ENCODE measurements at regions not wholly inside any gene's neighbourhood (a gene's known extent, or its start where the extent isn't known, plus 50 kb on each side); places are given as distances from the start of the nearest gene placed in this dataset.

DNA sequence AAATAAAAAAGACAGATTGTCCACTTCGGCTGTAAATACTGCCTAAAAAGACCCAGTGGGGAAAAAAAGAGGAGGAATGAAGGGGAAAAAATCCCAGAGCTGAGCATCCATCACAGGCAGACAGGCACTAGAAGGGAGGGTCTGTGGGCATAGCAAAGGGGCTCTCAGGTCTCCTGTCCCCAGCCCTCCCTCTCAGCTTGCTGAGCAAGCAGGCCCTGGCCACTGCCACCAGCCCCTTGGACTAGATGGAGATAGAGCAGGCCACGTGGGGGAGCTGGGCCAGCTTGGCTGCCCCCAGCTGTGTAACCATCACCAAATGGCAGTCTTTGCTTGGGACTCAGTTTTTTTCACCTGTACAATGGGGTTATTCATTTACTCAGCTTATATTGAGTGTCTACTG lies 141.6 kb upstream of the UNC5B start:
- no peak for DNase-seq

DNA sequence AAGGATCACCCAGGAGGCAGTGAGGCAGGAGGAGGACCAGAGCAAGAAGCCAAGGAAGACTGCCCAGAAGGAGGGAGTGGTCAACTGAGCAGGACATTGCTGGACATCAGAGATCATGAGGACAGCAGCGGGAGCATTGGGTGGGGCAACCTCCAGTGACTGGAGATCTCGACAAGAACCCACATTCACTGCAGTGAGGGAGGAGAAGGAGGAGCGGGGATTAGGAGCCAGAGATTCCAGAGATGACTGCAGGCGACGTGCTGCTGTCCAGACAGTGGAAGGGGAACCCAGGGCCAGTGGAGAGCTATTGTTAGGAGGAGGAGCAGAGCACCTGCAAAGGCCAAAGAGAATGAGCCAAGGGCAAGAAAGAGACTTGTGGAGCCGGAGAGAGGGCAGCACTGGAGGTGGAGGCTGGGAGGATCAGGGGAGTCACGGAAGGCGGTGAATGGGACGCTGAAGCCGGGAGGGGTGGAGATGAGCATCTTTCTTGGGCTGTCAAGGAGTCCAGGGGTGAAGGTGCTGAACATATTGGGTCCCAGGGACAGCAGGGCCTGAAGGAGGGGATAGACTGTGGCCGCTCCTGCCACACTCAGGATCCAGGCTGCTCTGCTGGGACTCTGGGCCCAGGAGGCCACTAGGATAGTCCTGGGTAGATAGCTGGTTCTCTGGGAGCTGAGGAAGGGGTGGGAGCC lies 140.1 kb upstream of the UNC5B start:
- DNase-seq = no peak

DNA sequence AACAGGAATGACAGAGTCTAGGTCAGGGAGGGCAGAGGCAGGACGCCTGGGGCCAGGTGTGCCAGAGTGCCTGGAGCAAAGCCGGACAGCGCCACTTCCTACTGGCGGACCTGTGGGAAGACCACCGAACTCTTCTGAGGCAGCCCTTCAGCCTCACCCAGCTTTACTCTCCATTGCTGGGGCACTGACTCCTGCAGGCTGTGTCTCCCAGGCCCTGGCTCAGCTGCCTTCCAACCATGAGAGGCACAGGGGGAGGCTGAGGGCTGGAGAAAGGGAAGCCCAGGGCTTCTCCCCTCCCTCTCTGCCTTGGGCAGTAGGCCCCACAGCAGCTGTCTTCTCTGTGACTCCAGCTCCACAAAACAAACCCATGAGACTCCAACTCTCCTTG lies 139.6 kb upstream of the UNC5B start:
- DNase-seq = peak; percentile 61

DNA sequence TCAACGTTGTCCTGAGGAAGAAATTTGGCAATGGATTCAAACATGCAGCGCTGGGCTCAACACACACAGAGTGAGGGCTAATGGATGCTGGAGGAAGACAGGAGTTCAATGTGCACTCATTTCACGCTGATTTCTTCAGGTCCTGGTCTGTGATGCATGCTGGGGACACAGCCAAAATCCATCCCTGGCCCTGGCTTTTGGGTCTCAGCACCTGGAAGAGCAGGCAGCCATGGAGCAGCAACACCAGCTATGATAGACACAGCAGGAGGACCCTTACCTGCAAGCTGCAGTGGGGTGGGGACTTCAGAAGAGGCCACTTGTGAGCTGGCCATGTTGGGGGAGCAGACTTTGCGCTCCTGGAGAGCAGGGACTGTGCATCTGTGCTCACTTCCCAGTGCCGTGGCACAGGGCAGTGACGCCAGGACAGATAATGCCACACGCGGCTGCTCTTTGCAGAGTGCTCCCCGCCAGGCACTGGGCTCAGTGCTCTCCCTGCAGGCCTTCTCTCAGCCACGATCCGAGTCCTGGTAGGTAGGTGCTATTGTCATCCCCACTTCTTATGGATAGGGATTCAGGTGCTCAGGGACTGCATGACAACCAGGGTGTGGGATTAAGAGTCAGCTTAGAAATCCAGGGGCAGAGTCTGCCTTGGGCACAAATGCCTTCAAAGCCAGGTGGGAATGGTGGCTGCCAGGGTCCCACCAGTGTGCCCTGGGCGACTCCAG lies 138.8 kb upstream of the UNC5B start:
- no peak for DNase-seq

DNA sequence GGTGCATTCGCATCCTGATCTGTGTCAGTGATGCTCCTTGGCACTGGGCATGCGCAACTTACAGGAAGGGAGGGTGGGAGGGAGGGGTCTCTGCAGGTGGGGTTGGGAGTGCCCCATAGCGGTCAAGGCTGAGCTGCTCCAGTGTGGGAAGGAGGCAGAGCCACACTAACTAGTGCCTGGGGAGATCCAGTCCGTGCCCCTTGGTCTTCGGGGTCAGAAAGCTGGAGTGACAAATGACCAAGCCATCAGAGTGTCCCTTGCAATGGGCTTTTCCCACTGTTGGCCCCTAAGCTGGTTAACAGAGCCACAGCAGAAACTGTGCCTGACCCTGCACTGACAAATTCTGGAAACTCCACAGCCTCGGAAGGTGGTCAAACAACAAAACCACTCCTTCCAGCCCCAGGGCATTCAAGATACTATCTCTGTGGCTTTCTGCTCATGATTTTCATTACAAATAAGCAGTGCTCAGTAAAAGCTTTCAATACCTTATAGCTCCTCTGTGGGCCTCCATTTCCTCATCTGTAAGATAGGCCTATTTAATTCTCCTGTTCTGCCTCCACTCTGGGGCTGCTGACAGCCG lies 138.1 kb upstream of the UNC5B start:
- DNase-seq = no peak

DNA sequence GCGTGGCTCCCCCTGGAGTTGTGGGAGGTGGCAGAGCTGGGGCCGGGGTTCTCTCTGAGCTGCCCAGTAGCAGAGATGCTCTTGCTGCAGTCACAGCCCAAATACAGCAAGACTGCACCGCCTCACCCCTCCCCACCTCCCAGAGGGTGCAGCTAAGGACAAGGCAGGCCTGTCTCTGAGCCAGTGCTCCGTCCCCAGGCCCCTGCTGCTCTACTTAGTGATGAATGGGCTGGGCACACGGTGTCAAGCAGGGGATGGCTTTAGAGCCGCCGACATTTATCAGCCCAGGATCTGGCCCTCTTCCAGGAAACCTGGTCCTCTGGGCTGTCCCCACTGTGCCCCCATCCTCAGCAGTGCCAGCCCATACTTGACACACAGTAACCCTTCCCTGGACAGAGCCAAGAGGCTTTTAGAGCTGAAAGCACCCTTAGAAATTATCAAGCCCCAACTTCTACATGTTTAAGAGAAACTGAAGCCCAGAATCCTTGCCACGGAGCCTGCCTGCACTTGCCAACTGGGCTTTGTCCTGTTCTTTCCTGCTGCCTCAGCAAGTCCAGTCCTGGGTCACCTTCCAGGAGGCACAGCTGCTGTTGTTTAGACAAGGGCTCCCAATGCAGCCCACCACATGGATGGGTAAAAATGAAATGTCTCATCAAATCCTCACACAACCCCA lies 137.1 kb upstream of the UNC5B start:
- DNase-seq = no peak

DNA sequence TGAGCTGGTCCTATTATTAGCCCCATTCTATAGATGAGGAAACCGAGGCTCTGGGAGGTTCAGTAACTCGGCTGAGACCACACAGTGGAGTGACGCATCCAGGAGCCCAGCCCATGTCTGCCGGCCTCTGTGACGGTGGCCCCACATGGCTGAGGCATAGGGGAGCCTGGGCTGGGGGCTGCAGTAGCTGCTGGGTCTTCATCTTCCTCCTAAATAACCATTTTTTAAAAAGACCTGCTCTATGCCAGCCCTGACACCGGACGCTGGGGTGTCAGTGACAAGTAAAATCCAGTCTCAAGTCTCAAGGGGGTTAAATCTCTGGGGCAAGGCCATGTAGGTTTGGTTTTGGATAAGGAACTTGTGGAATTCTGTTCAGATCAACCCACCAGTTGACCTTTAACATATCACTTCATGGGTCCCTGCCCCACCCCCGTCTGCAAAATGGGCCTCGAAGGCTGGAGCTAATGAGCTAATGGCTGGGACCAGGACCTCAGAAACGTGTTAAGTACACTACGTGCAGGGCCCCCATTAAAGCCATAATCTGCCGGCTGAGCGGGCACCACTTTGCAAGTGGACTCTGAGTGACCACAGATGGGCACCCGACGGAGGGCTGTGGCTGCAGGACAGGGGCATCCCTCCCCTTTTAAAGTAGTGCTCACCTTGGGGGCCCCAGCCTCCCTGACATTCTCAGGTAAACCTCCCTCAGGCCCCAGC lies 136.5 kb upstream of the UNC5B start:
- DNase-seq = no peak

DNA sequence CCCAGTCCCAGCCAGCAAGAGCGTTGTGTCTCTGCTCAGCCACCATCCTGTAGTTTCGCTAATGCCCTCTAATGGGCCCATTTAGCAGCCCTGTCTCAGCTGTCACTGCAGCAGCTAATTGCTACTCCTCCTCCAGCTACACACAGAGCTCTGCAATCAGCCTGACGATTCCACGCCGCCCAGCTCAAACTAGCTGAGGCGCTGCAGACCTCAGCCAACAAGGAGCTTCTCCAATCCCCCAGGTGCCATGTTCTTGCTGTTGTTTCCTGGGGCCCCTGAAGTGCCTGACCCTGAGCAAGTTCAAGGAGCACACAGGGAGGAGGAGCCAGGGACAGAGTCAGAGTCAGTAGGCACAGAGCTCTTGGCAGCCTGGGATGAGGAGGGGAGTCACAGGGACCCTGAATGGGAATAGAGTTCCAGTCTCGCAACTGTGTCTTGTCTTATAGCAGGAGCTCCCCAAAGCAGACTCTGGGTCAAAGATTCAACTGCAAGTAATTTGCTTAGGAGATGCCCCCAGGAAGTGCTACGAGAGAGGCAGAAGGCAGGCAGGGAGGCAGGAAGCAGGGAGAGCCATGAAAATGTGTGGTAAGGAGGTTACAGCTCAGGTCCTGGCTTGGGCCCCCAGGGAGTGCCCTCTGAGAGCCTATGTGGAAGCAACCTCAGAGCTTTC lies 135.8 kb upstream of the UNC5B start:
- DNase-seq = no peak

DNA sequence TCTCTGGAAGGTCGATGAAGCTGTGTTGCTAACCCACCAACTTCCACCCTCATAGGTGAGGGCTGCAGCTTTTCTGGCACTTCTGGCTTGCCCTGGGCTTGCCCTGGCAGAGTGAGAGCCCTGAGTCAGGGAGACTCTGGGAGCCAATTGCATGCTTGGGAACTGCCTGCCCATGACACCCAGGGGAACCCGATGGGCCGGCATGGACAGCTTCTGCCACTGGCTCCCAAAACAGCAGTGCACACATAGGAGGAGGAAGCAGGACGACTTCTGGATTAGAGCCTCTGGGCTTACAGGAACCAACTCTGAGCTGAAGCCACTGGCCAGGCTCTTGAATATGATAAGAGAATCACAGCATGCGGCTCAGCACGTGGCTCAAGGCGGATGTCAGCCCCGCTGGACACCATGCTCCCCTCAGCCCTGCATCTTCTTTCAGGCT lies 135.2 kb upstream of the UNC5B start:
- no peak for DNase-seq

DNA sequence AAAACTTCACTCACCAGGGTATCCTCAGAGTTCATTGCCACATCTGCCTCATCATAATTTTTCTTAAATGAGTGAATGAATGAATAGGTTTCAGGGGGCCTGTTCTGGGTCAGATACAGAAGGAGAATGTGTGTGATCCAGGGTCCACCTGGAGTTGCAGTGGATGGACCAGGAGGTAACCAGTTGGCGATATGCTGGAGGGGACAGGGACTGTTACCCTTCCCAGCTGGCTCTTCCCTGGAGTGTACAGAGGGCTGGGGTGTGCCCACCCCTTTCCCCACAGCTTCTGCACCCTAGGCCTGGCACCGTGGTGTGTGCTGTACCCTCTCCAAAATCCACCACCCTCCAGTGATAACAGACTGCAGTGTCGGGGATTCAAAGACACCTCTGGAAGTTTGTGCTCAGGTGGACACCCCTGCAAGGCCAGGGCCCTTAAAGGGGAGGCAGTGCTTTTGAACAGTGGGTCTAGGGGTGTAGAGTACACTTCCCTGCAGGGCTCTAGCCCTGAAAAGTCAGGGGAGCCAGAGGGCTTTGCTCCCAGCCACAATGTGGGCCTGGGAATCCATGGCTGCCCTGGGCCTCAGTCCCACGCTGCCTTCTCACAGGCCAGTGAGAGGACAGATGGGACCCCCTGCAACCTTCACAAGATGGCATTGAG lies 134.4 kb upstream of the UNC5B start:
- DNase-seq = no peak

DNA sequence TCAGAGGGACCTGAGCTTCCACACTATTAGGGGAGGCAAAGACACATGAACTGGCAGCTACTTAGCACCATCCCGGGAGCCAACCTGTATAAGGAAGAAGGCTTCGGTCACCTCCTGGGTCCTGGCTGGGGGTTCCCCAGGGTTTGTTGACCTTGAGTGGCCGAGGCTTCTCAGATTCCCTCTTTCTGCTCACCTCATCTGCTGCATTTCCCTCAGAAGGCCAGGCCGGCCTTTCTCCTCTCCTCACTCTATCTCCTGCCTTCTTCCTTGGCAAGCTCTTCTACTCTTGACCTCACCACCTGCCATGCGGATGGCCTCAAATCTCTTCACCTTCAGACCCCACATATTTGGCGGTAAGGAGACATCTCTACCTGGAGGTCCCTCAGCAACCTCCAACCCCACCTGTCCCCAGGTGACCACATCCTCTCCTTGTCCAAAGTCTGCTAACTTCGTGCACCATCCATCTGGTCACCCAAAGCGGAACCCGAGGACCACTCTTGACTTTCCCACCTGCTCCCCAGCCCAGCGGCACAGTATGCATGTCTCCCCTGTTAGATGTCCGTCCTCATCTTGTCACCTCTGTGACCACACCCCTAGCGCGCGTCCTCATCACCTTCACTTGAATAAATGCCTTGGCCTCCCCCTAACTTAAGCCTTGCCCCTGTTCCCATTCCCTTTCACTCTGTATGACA lies 133.8 kb upstream of the UNC5B start:
- no peak for DNase-seq

DNA sequence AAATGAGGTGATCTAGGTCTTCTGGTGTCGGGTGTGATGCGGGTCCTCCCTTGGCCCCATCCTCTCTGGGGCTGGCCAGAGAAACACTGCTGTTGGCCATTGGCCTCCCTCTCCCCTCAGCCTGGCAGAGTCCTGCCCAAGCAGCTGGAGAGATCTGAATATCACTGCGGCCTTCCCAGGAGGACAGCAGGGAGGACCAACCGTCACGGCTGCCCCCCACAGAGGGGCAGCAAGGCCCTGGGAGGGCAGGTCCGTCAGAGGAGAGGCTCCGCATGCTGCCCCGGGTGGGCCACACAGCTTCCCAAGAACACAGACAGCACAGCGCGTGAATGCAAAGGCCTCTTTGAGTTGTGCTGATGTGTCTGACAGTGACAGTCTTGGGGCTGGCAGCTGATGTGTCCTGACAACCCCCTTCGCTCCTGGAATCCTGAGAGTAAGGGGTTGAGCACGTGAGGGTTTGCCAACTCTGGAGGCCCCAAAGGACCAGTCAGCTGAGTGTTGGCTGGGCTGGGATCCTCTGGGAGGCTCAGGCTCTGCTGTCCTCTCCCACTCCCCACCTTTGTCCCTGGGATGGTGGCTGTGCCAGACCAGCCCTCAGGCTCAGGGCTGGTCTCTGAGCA lies 132.5 kb upstream of the UNC5B start:
- no peak for DNase-seq

DNA sequence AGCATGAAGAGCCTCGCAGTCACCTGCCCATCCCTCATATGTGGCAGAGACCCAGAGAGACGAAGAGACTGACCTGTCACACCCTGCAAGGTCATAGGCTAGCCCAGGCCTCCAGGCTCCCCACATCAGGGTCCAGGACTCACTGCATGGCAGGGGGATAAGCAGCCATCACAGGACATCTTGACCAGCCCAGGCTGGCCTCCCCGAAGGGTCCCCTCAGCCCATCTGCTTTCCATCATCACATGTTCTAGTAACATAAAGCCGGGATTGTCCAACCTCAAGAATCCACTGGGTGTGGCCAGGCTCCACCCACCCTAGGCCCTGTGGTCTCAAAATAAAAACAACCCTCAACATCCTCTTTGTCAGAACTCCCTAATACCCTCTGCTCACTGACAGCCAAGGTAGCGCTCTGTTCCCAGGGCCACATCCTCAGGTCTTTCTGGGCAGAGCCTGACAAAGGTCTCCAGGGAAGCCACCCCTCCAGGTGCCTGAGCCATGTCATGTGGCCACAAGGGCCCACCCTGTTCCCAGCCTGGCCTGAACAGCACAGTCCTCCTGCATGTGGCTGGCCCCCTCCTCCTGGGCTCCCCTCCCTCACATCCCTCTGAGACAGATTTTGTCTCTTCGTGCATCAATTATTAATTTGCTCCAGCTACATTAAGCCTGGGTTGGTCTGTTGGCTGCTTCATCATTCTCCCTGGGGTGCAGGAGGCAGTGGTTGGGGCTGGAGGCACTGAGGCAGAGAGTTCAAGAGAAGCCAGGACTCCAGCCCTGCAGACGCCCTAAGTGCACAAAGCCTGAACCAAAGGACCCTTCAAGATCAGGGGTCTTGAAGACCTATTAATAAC lies 131.8 kb upstream of the UNC5B start:
- DNase-seq = no peak

DNA sequence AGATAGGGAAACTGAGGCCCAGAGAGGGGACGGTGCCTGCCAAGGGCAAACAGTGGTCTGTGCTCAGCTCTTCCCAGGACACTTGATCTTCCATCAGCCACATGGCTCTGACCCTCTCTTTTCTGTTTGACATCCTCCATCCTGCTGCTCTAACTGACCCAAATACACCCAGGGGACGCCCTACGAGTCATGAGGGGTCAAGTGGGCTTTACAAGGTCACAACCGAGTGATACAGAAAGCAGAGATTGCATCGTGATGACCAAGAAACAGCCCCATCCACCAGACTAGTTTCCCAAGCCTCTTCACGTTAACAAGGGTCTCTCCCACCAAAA lies 131.2 kb upstream of the UNC5B start:
- no peak for DNase-seq

DNA sequence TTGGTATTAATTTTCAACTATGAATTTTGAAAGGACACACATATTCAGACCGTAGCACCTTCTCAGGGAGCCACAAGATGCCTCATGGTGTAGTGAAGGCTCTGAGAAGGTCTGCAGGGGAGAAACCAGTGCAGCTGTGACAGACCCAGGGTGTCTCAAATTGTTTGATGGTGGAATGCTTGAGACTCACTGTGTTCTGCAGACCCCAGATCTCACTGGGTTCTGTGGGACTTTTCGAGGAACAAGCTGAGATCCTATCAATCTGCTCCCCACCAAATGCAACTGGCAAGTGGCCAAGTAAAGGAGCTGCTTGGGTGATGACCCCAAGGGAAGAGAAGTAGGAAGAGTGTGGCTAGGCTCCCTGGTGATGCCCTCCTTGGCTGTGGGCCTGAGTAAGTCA lies 130.5 kb upstream of the UNC5B start:
- no peak for DNase-seq

DNA sequence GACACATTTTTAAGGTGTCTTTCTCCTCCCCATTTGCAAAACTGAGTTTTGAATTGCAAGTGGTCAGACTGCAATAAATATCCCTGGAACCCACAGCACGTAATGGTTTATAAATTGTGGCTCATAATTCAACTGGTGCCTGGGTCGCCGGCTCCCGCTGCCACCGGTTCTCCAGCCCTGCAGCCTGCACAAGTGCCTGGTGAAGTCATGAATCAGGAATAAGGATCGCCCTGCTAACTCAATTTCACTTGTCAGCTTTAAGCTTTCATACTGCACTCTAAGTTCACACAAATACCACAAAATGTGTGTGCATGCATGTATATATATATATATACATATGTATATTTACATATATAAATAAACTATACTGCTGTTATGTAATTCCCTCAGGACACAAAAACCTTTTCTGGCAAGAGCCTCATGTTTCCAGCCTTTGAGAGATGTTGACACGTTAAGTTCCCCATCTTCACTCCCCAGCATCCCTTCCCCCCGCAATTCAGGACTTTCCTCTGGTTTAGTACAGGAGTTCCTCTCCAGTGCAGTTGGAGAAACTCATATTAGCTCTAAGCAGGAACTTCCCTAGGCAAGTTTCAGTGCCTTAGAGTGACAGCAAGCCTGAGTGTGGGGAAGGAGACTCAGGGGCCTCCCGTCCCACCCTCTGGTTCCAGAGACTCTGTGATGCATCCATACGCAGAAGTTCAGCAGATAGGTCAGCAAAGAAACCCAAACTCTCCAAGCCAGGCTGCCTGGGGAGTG lies 129.2 kb upstream of the UNC5B start:
- DNase-seq = no peak

DNA sequence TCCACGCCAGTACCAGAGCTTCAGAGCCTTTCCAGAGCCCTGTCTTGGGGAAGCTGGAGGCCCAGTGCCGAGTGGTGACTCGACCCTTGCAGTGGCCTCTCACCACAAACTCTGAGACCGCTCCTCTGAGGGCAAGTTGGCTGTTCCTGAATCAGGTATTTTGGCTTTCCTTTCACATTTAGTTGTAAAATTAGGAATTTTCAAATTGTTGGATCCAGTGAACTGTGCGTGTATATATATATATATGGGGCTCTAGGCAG lies 128.7 kb upstream of the UNC5B start:
- DNase-seq = no peak

DNA sequence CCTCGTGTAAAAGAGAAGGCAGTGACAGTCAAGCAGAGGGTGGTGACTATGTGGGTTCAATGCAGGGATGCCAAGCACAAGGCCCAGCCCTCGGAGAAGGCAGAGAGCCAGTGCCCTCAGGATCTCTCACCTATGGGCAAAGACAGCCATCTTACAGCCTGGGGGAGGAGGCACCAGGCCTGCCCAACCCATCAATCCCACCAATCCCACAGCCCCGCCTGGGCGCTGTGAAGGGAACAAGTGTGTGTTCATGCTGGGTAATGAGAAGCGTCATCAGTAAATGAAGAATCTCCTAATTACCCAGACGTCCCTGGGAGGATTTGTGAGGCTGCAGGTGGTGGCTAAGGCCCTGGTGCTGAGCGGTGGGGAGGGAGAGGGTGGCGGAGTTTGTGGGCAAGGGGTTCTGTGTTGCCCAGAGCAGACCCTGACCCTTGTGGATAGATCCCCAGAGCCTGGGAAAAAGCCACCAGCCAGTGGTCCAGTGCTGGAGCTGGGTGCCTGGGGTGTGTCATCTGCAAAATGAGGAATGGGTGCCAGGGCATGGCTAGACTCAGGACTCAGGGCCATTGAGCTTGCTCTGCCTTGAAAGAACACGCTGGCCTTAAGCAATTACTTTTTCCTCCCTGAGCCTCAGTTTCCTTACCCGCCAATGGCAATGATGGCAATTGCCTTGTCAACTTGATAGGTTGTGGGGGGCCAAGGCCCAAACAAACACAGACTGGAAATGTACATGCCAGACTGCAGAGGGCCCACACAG lies 128.1 kb upstream of the UNC5B start:
- DNase-seq = no peak

DNA sequence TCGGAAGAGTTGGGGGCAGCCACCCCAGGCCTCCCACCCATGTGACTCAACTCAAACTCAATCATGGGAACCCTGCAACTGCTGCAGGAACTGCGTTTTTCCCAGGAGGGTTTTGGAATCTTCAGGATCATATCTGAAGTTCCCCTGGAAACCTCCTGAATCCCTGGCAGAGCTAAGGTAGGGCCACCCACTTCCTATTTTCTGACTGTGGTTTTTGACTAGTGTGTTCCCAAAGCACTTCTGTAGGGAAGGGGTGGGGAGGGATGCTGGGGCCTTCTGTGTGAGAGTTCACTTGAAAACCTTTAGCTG lies 127.6 kb upstream of the UNC5B start:
- no peak for DNase-seq

Data from tongue (tissue), 1 donor.